ENCODE measurements at regions not wholly inside any gene's neighbourhood (a gene's known extent, or its start where the extent isn't known, plus 50 kb on each side); places are given as distances from the start of the nearest gene placed in this dataset.

DNA sequence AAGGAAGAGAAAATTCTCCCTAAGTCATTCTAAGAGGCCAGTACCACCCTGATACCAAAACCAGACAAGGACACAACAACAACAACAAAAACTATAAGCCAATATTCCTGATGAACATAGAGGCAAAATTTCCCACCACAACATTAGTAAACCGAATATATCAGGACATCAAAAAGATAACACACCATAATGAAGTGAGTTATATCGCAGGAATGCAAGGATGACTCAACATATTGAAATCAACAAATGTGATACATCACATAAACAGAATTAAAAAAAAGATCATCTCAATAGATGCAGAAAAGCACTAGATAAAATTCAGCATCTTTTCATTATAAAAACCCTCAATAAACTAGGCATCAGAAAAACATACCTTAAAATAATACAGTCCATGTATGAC is 1844.4 kb upstream of the PCDH10 start:
- peaks cover 6% of the 10 kb centered on the region for H3K9me3 Mint-ChIP-seq (ENCODE audit: unreplicated experiment)
- H3K27me3 Mint-ChIP-seq (ENCODE audit: unreplicated experiment) = peaks cover 2% of the 10 kb centered on the region
- no peak overlapping the region for H3K4me3 Mint-ChIP-seq (ENCODE audit: unreplicated experiment)
- H3K27ac Mint-ChIP-seq (ENCODE audit: unreplicated experiment) = no peak overlapping the region
- no peaks in the 10 kb centered on the region for H3K4me1 Mint-ChIP-seq (ENCODE audit: low read depth, unreplicated experiment)
- no peak for TF ChIP-seq CTCF (IDR thresholded peaks at IDR 0.05; ENCODE audit: partially characterized antibody, unreplicated experiment)
- DNase-seq = no peak
- no peaks in the 10 kb centered on the region for H3K36me3 Mint-ChIP-seq (ENCODE audit: unreplicated experiment)

DNA sequence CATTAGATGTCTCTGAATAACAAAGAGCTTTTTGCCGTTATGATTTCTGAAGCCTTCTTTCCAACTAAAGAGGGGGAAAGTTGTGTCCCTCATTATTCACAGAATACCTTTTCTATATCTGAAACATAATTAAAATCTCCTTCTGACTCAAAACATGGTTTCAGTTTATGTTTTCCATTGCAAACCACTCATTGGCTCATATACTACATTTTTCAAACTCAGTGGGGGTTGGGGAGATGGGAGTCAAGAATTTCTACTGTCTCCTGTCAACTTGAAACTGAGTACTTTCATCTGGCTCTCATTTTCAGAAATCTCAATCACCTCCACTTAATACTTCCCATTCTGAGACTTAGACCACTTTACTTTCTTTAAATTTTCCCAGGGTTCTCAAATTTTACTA is 1839.5 kb upstream of the PCDH10 start:
- Mint-ChIP-seq H3K27ac (ENCODE audit: unreplicated experiment) (no peak overlapping the region), H3K4me1 (ENCODE audit: low read depth, unreplicated experiment) (no peaks in the 10 kb centered on the region), H3K27me3 (ENCODE audit: unreplicated experiment) (no peaks in the 10 kb centered on the region), H3K9me3 (ENCODE audit: unreplicated experiment) (peaks cover 2% of the 10 kb centered on the region), H3K4me3 (ENCODE audit: unreplicated experiment) (no peak overlapping the region), H3K36me3 (ENCODE audit: unreplicated experiment) (no peaks in the 10 kb centered on the region)
- no peak for DNase-seq
- TF ChIP-seq CTCF (IDR thresholded peaks at IDR 0.05; ENCODE audit: partially characterized antibody, unreplicated experiment) = no peak

- H3K36me3 Mint-ChIP-seq (ENCODE audit: unreplicated experiment) = no peaks in the 10 kb centered on the region
- no peak for DNase-seq
These were observed 1833.0 kb upstream of the PCDH10 start for GRCh38 chr4:131316086-131316485.

GRCh38 chr4:131337936-131338335 is 1811.2 kb upstream of the PCDH10 start:
- no peaks in the 10 kb centered on the region for H3K9me3 Mint-ChIP-seq (ENCODE audit: unreplicated experiment)
- no peak for DNase-seq
- no peak overlapping the region for H3K4me3 Mint-ChIP-seq (ENCODE audit: unreplicated experiment)
- peak overlapping the region; percentile 77 for H3K27ac Mint-ChIP-seq (ENCODE audit: unreplicated experiment)
- no peaks in the 10 kb centered on the region for H3K36me3 Mint-ChIP-seq (ENCODE audit: unreplicated experiment)
- peaks cover 6% of the 10 kb centered on the region for H3K4me1 Mint-ChIP-seq (ENCODE audit: low read depth, unreplicated experiment)
- TF ChIP-seq CTCF (IDR thresholded peaks at IDR 0.05; ENCODE audit: partially characterized antibody, unreplicated experiment) = no peak
- H3K27me3 Mint-ChIP-seq (ENCODE audit: unreplicated experiment) = no peaks in the 10 kb centered on the region

More at GRCh38 chr4:131316086-131316485, 1833.0 kb upstream of the PCDH10 start:
- no peak overlapping the region for H3K4me3 Mint-ChIP-seq (ENCODE audit: unreplicated experiment)
- no peak overlapping the region for H3K27ac Mint-ChIP-seq (ENCODE audit: unreplicated experiment)
- no peaks in the 10 kb centered on the region for H3K9me3 Mint-ChIP-seq (ENCODE audit: unreplicated experiment)
- TF ChIP-seq CTCF (IDR thresholded peaks at IDR 0.05; ENCODE audit: partially characterized antibody, unreplicated experiment) = no peak
- H3K27me3 Mint-ChIP-seq (ENCODE audit: unreplicated experiment) = no peaks in the 10 kb centered on the region
- H3K4me1 Mint-ChIP-seq (ENCODE audit: low read depth, unreplicated experiment) = no peaks in the 10 kb centered on the region

DNA sequence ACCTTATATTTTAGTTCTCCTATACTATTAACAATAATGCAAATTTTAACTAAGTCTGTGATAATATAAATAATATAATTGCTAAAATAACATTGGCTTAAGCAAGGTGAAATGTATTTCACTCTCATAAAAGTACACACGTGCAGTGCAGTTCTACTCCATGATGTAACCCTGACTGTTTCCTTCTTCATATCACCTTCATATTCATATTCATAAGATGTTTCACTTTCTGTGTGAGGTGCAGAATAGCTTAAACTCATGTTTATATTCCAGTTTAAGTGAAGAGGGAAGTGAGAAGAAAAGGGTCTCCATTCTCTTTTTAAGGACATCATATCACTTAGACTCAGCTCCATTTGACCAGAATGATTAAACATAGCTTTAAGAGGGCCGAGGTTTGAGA is 1810.0 kb upstream of the PCDH10 start:
- H3K4me3 Mint-ChIP-seq (ENCODE audit: unreplicated experiment) = no peak overlapping the region
- H3K9me3 Mint-ChIP-seq (ENCODE audit: unreplicated experiment) = no peaks in the 10 kb centered on the region
- H3K27ac Mint-ChIP-seq (ENCODE audit: unreplicated experiment) = no peak overlapping the region
- DNase-seq = no peak
- peaks cover 6% of the 10 kb centered on the region for H3K4me1 Mint-ChIP-seq (ENCODE audit: low read depth, unreplicated experiment)
- H3K27me3 Mint-ChIP-seq (ENCODE audit: unreplicated experiment) = no peaks in the 10 kb centered on the region
- no peak for TF ChIP-seq CTCF (IDR thresholded peaks at IDR 0.05; ENCODE audit: partially characterized antibody, unreplicated experiment)
- H3K36me3 Mint-ChIP-seq (ENCODE audit: unreplicated experiment) = no peaks in the 10 kb centered on the region

Data from glutamatergic neuron (in vitro differentiated cells).